ENCODE measurements at regions not wholly inside any gene's neighbourhood (a gene's known extent, or its start where the extent isn't known, plus 50 kb on each side); places are given as distances from the start of the nearest gene placed in this dataset.
"Not testable (repeated sequence)": the region's sequence is repeated elsewhere in the genome, so short reads cannot be mapped to it uniquely, and the experiment has no call there.

DNA sequence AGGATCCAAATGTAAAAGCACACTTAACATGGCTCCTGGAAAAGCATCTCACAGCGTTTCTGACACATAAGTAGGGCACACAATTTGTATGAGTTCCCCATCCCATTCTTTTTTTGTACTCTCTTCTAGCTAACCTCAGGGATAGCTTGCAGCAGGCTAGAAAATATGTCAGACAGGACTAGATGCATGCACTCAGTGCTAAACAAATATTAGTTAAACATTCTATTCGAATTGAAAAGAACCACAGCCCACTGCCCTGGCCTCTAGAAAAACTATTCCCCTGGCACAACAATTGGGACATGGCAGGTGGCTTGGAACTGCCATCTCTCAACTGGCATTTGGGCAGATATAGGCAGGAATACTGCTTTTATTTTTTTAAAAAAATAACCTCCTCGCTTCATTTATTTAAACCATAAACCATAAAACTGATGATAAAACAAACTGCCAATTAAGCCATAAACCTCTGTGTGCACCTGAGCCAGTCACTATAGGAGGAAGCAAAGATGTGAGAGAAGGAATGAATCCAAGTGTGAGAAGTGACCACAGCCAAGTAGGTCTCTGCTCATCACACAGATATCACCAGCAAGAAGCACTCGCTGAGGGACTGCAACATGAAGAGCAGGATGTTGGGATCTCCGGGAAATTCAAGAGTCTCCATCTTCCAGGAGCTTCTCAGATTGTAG is 394.1 kb downstream of the NEBL start:
- DNase-seq (ENCODE audit: low spot score): no peak

DNA sequence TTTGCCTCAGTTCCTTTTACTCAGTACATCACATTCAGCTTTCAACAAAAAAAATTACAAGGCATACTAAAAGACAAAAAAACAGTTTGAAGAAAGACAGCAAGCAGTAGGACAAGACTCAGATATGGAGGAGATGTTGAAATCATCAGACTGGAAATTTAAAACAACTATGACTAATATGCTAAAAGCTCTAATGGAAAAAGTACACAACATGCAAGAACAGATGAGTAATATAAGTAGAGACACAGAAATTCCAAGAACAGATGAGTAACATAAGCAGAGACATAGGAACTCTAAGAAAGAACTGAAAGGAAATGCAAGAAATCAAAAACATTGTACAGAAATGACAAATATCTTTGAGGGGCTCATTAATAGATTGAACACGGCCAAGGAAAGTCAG is 402.6 kb downstream of the NEBL start:
- peak; percentile 2 for DNase-seq (ENCODE audit: low spot score)

DNA sequence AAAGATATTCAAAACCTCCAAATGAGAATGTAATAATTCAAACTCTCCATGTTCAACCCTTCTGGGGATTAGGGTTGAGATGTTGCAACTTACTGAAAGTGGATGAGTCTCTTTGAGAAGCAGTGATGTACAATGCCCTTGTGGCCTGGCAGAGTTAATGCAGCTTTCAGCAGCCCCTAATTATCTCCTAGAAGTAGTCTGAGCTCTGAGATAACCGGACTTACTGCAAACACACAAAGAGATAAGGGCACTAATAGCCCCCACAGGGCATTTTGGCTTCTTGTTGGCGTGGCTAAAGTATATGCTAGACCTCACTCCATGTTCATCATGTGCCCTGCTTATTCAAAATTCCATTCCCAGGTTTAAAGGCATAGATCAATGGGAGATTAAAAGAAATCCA is 404.7 kb downstream of the NEBL start:
- peak; percentile 5 for DNase-seq (ENCODE audit: low spot score)

DNA sequence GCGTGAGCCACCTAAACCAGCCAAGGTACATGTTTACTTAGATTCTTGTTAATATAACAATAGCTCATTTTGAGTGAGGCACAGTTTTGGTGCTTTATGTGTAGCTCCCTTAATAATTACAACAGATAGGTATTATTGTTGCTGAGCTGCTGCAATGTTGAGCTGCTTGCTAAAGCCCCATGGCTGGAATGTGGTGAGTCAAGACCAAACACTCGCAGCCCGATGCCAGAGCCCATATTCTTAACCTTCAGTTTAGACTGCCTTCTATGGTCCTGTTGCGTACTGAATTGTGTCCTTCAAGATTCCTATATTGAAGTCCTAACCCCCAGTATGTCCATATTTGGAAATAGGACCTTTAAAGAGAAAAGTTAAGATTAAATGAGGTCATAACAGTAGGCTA is 407.1 kb downstream of the NEBL start:
- DNase-seq (ENCODE audit: low spot score): no peak

DNA sequence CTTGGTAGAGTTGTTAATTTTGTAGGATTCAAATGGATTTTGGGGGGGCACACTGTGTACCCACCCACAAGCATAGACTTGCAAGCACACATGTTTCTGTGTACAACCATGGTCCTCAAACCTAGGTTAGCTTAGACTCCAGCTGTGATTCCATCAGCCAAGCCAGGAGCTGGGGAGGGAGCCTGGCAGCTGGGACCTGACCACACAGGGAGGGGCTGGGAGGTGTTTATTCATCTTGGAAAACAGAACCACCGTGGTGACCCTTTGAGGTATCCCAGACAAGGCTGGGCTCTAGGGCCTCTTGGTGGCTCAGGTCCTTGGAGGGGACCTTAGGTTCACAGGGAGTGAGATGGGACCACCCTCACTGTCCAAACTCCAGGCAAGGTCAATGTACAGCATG is 410.3 kb downstream of the NEBL start:
- DNase-seq (ENCODE audit: low spot score): no peak

DNA sequence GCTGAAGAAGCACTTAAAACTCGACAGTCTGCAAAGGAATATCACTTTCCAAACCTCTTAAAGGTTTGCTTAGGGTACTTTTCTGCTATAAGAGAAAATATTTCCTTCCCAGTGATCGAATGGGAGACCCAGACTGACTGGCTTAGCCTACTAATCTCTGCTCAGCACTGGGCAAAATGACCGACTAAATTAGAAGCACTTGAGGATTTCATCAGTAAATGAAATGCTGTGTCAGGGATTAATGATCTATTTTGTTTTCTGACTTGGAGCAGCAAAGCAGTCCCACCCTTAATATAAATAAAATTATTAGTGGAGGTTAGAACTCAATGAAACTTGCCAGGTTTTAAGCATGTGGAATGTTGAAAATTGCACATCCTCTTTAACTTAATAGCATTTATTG is 411.6 kb downstream of the NEBL start:
- no peak for DNase-seq (ENCODE audit: low spot score)

DNA sequence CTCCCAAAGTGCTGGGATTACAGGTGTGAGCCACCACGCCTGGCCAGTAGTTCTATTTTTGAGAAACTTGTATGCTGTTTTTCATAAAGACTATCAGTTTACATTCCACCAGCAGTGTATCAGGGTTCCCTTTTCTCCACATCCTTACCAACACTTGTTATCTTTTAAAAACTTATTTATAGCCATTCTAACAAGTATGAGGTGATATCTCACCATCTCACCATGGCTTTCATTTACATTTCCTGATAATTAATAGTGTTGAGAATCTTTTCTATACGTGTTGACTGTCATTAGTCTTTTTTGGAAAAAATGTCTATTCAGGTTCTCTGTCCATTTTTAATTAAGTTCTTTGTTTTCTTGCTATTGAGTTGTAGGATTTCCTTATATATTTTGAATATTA is 416.1 kb downstream of the NEBL start:
- DNase-seq (ENCODE audit: low spot score): no peak

DNA sequence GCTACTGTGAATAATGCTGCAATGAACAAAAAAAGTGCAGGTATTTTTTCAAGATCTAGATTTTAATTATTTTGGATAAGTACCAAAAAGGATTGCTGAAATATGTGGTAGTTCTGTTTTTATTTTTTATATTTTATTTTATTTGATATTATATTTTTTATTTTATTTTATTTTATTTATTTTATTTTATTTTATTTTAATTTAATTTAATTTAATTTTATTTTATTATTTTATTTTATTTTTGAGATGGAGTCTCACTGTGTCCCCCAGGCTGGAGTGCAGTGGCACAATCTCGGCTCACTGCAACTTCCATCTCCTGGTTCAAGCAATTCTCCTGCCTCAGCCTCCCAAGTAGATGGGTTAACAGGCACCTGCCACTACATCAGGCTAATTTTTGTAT is 416.5 kb downstream of the NEBL start:
- not testable (repeated sequence) for DNase-seq (ENCODE audit: low spot score)

DNA sequence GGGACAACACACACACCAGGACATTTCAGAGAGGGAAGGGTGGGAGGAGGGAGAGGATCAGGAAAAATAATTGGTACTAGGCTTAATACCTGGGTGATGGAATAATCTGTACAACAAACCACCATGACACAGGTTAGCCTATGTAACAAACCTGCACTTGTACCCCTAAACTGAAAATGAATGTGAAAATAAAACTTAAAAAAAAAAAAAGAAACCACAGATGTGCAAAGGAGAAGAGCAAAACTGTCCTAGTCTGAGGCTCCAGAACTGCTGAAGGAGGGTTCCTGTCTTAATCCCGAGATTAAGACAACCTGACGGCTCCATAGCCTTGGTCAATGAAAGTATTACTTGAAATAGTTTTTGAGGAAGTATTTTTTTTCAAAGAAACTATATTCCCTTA is 423.0 kb downstream of the NEBL start:
- no peak for DNase-seq (ENCODE audit: low spot score)

DNA sequence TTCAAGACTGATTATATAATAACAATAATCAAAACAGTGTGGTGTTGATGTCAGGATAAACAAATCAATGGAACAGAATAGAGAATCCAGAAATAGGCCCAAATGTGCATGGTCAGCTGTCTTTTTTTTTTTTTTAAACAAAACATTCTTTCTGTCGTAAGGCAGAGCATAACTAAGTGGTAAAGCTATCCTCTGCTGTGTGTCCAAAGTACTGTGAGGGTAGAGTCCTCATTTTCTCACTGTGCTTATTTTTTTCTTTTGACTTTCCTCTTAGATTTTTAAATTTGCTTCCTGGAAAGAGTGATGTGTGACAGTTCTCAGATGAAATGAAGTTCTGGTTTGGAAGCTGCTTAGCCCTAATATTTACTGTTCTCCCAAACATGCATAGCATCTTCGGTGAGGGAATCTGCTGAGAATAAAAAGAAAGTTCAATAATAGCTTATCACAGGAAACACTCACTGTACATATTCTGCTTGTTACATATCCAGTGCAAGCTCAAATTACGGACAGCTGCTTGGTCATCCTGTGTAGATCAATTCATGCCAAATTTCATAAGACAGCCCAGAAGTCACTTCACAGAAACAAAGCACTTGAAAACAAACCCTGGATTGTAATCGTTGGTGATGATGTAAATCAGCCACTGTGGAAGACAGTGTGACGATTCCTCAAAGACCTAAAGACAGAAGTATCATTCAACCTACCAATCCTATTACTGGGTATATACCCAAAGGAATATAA is 423.9 kb downstream of the NEBL start:
- no peak for DNase-seq (ENCODE audit: low spot score)

DNA sequence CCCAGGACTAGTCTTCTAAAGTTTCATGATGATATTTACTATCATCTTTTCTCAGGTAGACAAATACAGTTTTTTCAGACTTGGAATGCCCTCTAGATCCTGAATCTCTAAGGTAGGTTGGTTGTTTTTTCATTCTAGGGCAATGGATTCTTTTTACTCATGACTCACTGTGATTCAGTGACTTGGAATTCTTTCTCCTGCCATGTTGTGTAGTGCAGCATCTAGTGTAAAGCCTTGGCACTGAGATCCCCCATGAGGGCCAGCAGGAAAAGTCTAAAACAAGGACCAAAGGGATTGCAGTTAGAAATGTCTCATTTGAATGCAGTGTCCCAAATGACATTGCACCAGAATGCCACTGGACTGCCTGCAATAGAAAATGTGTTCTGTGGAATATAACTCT is 430.4 kb downstream of the NEBL start:
- DNase-seq (ENCODE audit: low spot score): peak; percentile 76

DNA sequence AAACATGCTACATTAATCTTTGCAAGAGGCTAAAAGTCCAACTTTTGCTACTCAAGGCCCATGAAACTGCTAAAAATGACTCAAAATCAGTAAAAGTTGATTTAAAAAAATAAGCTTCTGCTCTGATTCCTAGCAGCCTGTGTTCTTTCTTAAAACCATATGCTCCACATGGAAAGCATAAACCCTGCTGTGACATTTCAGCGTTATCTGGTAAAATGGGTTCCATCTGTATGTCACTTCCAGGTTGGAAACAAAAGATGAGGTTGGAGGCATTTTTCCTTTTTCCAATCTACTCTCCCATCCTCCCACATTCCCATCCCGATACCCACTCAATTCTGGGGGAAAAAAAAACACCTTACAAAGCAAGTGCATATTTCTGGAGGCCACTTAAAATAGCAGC is 439.5 kb downstream of the NEBL start:
- no peak for DNase-seq (ENCODE audit: low spot score)

DNA sequence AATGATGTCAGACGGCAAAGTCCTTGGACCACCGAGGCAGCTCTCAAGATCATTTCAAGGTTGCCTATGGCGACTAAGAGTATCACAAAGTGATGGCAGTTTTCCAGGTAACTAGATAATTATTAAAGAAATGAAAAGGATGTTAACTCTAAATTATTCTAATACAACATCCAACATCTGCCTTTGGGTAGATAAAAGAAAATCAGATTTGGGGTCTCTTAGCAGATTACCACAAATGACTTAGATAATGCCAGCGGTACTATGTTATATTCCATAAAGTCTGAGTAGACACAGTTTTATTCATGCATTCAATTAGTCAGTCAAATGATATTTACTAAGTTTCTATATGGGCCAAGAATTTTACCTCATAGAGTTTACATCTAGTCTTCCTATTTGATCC is 441.3 kb downstream of the NEBL start:
- no peak for DNase-seq (ENCODE audit: low spot score)

DNA sequence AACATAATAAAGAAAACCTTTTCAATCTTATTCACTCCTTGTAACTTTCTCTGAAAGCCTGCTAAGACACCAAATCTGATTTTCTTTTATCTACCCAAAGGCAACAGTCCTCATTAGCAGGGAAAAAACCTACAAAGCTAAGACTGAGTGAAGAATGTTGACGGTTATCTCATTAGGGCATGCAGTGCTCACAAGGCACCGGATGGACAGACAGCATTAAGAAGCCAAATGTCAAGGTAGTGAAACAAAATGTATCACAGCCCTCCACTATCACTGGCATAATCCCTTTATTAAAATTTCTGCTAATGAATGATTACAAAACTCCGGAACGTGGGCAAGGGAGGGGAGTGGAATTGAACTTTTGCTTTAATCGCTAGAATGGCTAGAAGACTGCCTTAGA is 442.8 kb downstream of the NEBL start:
- no peak for DNase-seq (ENCODE audit: low spot score)

DNA sequence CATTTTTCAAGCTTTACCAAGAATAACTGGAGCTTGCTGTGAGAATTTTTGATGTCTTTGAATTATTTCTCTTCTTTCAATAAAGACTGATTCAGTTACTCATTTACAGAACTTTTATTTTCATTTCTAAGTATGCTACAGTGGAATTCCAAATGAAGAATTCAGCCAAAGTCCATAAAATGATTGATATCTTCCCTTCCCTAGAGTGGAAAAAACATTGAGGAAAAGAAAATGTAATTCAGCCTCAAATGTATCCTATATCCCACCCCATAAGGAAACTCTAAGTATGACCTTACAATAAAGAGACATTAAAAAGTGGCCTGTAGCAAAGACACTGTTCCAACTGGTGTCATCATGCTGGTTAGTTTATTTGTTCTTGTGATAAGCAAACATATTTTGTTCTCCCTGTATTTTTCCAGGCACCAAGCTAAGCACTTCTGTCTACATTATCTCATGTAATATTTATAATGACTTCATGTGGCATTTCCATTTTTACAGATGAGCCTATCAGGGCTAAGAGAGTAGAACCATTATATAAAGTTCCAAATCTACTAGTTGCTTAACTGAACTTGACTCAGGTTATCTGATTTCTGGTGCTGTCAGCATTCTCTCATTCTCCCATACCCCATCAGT is 450.4 kb downstream of the NEBL start:
- DNase-seq (ENCODE audit: low spot score): no peak

DNA sequence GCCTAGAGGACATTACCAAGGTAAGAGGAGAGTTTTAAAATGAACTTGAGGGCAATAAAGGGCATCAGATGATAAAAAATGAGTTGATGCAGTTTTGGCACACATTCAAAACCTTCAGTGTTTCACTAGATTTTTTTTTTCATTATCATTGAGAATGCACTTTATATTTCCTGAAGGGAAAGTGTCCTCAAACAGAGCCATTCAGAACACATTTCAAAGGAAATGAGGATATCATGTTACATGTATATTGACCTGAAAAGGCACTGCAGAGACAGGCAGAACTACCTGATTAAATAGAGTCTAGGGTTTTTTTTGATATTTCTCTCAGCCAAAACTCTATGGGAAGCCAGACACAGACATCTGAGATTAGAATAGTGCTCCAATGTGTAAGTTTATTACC is 454.0 kb downstream of the NEBL start:
- no peak for DNase-seq (ENCODE audit: low spot score)

DNA sequence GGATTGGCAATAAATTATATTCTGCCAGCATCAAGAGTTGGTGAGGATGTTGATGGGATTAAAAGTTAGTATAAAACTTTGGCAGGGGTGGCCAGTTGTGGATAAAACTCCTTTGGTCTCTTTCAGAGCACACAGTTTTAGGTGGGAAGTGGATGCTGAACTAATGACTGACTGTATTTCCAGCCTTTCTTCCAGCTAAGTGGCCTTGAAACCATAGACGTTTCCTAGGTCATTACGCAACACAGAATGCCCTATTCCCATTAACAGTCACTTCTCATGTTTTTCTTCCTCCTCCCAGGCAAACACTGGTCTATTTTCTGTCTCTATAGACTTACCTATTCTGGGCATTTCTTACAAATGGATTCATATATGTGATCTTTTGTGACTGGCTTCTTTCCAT is 467.4 kb downstream of the NEBL start:
- DNase-seq (ENCODE audit: low spot score): no peak

DNA sequence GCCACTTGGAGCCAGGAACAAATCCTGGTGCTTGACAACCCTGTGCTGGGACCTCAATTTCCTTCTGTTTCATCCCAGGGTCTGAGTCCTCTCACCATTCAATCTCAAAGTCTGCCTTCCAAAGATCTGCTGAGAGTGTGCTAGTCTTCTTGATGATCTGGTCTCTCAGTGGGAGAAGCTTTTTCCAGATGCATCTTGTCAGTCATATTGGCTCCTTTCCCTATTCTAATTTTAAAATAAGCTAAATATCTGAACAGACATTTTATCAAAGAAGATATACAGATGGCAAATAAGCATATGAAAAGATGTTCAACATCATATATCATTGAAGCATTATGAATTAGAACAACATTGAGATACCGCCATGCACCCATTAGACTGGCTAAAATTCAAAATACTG is 469.3 kb downstream of the NEBL start:
- DNase-seq (ENCODE audit: low spot score): no peak

DNA sequence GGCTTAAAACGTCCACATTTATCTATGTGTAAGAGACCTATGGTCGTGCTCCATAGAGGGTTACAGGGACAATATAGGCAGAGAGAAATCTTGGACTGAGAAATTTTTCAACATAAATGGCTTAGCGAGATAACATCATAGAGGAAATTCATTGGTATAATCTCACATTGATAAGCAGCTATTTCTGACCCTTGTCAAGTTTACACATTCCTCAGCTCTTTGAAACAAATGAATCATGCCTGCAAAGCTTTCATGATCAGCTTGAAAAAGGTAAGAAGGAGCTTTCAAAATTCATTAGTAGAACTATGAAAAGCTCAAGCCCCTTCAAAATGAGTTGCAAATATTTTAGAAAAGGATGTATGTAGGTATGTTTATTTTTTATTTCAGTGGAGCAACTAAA is 478.8 kb downstream of the NEBL start:
- DNase-seq (ENCODE audit: low spot score): no peak

DNA sequence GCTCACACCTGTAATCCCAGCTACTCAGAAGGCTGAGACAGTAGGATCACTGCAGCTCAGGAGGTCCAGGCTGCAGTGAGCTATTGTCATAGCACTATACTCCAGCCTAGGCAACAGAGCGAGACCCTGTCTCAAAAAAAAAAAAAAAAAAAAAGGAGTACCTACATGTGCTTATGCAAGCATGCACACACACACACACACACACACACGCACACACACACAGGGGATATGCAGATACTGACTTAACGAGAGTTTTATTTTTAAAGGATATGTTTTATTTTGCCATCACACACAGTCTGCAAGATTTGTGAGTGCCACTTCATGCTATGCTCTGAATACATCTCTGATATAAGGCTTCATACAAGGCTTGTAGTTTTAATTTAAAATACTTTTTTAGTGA is 479.3 kb downstream of the NEBL start:
- DNase-seq (ENCODE audit: low spot score): no peak

DNA sequence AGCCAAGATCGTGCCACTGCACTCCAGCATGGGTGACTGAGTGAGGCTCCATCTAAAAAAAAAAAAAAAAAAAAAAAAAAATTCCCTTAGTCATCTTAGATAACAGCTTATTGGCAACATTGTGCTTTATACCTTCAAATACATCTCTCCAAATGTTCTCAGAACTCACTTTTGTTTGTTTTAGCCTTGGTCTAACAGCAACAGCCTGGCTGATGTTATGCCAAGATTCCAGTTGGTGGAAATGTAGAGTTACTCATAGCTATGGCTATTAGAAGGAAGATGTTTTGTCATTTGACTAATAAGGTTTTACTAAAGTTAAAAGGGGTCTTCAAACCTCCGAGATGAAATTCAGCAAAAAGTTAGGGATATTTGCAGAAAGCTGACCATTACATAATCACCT is 481.4 kb downstream of the NEBL start:
- peak; percentile 12 for DNase-seq (ENCODE audit: low spot score)

DNA sequence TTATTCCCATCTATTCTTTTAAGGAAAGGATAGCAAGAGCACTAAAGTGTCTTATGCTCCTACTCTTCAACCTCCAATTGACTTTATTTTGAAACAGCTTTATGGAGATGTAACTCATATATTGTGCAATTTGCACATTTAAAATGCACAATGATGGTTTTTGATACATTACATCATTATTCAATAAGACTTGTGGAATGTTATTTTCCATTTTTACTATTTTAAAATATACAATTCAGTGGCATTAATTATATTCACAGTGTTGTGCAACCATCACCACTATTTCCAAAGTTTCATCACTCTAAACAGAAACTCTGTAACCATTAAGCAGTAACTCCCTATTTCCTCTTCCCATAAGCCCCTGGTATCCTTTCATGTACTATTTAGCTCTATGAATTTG is 489.8 kb downstream of the NEBL start:
- no peak for DNase-seq (ENCODE audit: low spot score)

All from A172 (cell line).